ENCODE measurements at regions not wholly inside any gene's neighbourhood (a gene's known extent, or its start where the extent isn't known, plus 50 kb on each side); places are given as distances from the start of the nearest gene placed in this dataset.
A peak's percentile ranks its signal among the peaks of the same experiment; 100 is the strongest.

GRCh38 chr11:29781268-29781667, 235.6 kb downstream of the KCNA4 start:
- DNase-seq: peak; percentile 18
- Histone ChIP-seq H3K9me3 (ENCODE audit: low read depth) (no peaks in the 10 kb centered on the region), H3K4me2 (ENCODE audit: unreplicated experiment) (no peak overlapping the region), H2AFZ (no peak overlapping the region), H3K4me3 (no peak overlapping the region), H3K9ac (no peak overlapping the region), H3K27me3 (replicated peaks; ENCODE audit: insufficient read depth) (no peaks in the 10 kb centered on the region), H3F3A (ENCODE audit: insufficient read depth) (no peaks in the 10 kb centered on the region), H3K79me2 (ENCODE audit: insufficient read depth) (no peaks in the 10 kb centered on the region), H3K4me1 (ENCODE audit: insufficient read depth) (no peaks in the 10 kb centered on the region), H3K27ac (no peak overlapping the region), H3K9me2 (ENCODE audit: insufficient read depth) (no peaks in the 10 kb centered on the region), H3K36me3 (ENCODE audit: low read depth) (no peaks in the 10 kb centered on the region), H4K20me1 (ENCODE audit: insufficient read depth) (no peaks in the 10 kb centered on the region)
- 0 to 8% methylated on average over 1 of the region's 1 CpG for WGBS, 2 experiments (ENCODE audit: low coverage in 1 of 2, low lambda C conversion rate in 2 of 2, missing lambda C conversion rate in 2 of 2)
- TF ChIP-seq EZH2 (IDR thresholded peaks at IDR 0.05; ENCODE audit: insufficient read depth, poor library complexity, severe bottlenecking) (no peak), EZH2phosphoT487 (IDR thresholded peaks at IDR 0.05; ENCODE audit: insufficient read depth, low read depth) (no peak)
- in situ Hi-C loops (cut with MboI): no loop called here

GRCh38 chr11:29780756-29781155, 236.1 kb downstream of the KCNA4 start:
- TF ChIP-seq EZH2 (IDR thresholded peaks at IDR 0.05; ENCODE audit: insufficient read depth, poor library complexity, severe bottlenecking) (no peak), EZH2phosphoT487 (IDR thresholded peaks at IDR 0.05; ENCODE audit: insufficient read depth, low read depth) (no peak)
- no peak overlapping the region for H2AFZ ChIP-seq
- H4K20me1 ChIP-seq (ENCODE audit: insufficient read depth): no peaks in the 10 kb centered on the region
- H3K4me2 ChIP-seq (ENCODE audit: unreplicated experiment): no peak overlapping the region
- DNase-seq: peak; percentile 9
- no peaks in the 10 kb centered on the region for H3K36me3 ChIP-seq (ENCODE audit: low read depth)
- H3K9me3 ChIP-seq (ENCODE audit: low read depth): no peaks in the 10 kb centered on the region
- H3K27me3 ChIP-seq (replicated peaks; ENCODE audit: insufficient read depth): no peaks in the 10 kb centered on the region
- H3K9me2 ChIP-seq (ENCODE audit: insufficient read depth): no peaks in the 10 kb centered on the region
- no peak overlapping the region for H3K27ac ChIP-seq
- no peaks in the 10 kb centered on the region for H3K79me2 ChIP-seq (ENCODE audit: insufficient read depth)
- in situ Hi-C loops (cut with MboI): no loop called here
- H3F3A ChIP-seq (ENCODE audit: insufficient read depth): no peaks in the 10 kb centered on the region
- H3K9ac ChIP-seq: no peak overlapping the region
- WGBS, 2 experiments (ENCODE audit: low coverage in 1 of 2, low lambda C conversion rate in 2 of 2, missing lambda C conversion rate in 2 of 2): 30% methylated on average over 7 of the region's 7 CpGs
- H3K4me1 ChIP-seq (ENCODE audit: insufficient read depth): no peaks in the 10 kb centered on the region
- H3K4me3 ChIP-seq: no peak overlapping the region

GRCh38 chr11:29773656-29774264, 243.1 kb downstream of the KCNA4 start:
- Histone ChIP-seq H3K79me2 (ENCODE audit: insufficient read depth) (no peaks in the 10 kb centered on the region), H3K9me3 (ENCODE audit: low read depth) (no peaks in the 10 kb centered on the region), H2AFZ (no peak overlapping the region; the same call in 1 of the 2 replicates), H3K4me3 (no peak overlapping the region), H3K9ac (no peak overlapping the region), H3K36me3 (ENCODE audit: low read depth) (no peaks in the 10 kb centered on the region), H3F3A (ENCODE audit: insufficient read depth) (no peaks in the 10 kb centered on the region; the same call in 1 of the 2 replicates), H3K4me2 (ENCODE audit: unreplicated experiment) (no peak overlapping the region), H3K27ac (peak overlapping the region; percentile 15; the same call in 1 of the 2 replicates), H3K27me3 (replicated peaks; ENCODE audit: insufficient read depth) (no peaks in the 10 kb centered on the region), H4K20me1 (ENCODE audit: insufficient read depth) (no peaks in the 10 kb centered on the region), H3K9me2 (ENCODE audit: insufficient read depth) (no peaks in the 10 kb centered on the region), H3K4me1 (ENCODE audit: insufficient read depth) (no peaks in the 10 kb centered on the region; the same call in 1 of the 2 replicates)
- TF ChIP-seq EZH2 (IDR thresholded peaks at IDR 0.05; ENCODE audit: insufficient read depth, poor library complexity, severe bottlenecking) (no peak), EZH2phosphoT487 (IDR thresholded peaks at IDR 0.05; ENCODE audit: insufficient read depth, low read depth) (no peak)
- DNase-seq: peak; percentile 51
- 1 to 5% methylated on average over 4 of the region's 4 CpGs for WGBS, 2 experiments (ENCODE audit: low coverage in 1 of 2, low lambda C conversion rate in 2 of 2, missing lambda C conversion rate in 2 of 2)
- in situ Hi-C loops (cut with MboI): no loop called here

- no peaks in the 10 kb centered on the region for H4K20me1 ChIP-seq (ENCODE audit: insufficient read depth)
- H2AFZ ChIP-seq: no peak overlapping the region
- H3K4me1 ChIP-seq (ENCODE audit: insufficient read depth): no peaks in the 10 kb centered on the region
- H3K27ac ChIP-seq: no peak overlapping the region
- no peak for DNase-seq
- no peaks in the 10 kb centered on the region for H3K9me2 ChIP-seq (ENCODE audit: insufficient read depth)
- no peak for TF ChIP-seq EZH2phosphoT487 (IDR thresholded peaks at IDR 0.05; ENCODE audit: insufficient read depth, low read depth)
- TF ChIP-seq EZH2 (IDR thresholded peaks at IDR 0.05; ENCODE audit: insufficient read depth, poor library complexity, severe bottlenecking): no peak
- WGBS, 2 experiments (ENCODE audit: low coverage in 1 of 2, low lambda C conversion rate in 2 of 2, missing lambda C conversion rate in 2 of 2): 9 to 10% methylated on average over 1 of the region's 1 CpG
- H3K4me2 ChIP-seq (ENCODE audit: unreplicated experiment): no peak overlapping the region
- in situ Hi-C loops (cut with MboI): no loop called here
- no peaks in the 10 kb centered on the region for H3K27me3 ChIP-seq (replicated peaks; ENCODE audit: insufficient read depth)
- no peak overlapping the region for H3K4me3 ChIP-seq
- H3K79me2 ChIP-seq (ENCODE audit: insufficient read depth): no peaks in the 10 kb centered on the region
- no peaks in the 10 kb centered on the region for H3F3A ChIP-seq (ENCODE audit: insufficient read depth)
- no peaks in the 10 kb centered on the region for H3K36me3 ChIP-seq (ENCODE audit: low read depth)
- H3K9ac ChIP-seq: no peak overlapping the region
- H3K9me3 ChIP-seq (ENCODE audit: low read depth): peaks cover 5% of the 10 kb centered on the region
Measured at GRCh38 chr11:29756871-29757270, 260.0 kb downstream of the KCNA4 start.
